HepG2 (cell line): ENCODE measurements at regions not wholly inside any gene's neighbourhood (a gene's known extent, or its start where the extent isn't known, plus 50 kb on each side); places are given as distances from the start of the nearest gene placed in this dataset.

Source experiments
- ATAC-seq: fragments of 200-7000 bp; cut with Tn5 transposase; 3 replicates; pipeline ENCODE4 v1.9.1; 2020; ENCODE audit warnings: mild to moderate bottlenecking, moderate library complexity
- BruUV-seq: library from RNA; stranded (reverse); fragments of 400-500 nt; replicated peaks from 2 replicates; lab custom pipeline; 2021; lab: Mats Ljungman, UMichigan
- CTCF ChIA-PET: fragments of 300-600 bp; formaldehyde crosslinking; extraction: SDS; loops from one replicate; lab custom pipeline; 2021; ENCODE audit warnings: low total read pairs, inconsistent platforms, low intra/inter-chr PET ratio; lab: Yijun Ruan, JAX
- POLR2A ChIA-PET: fragments of 350-600 bp; sonication (Branson Sonifier 250); formaldehyde crosslinking; loops from one replicate; lab custom pipeline; 2020; ENCODE audit warnings: antibody characterized with exemption, inconsistent platforms; lab: Yijun Ruan, JAX
- DNase-seq: peaks from one replicate; pipeline ENCODE4 v3.0.0-alpha.2; 2015; ENCODE audit warnings: low spot score
- FAIRE-seq: peaks from 3 replicates; lab custom pipeline; 2011; peaks lifted over from hg19 to GRCh38; lab: Jason Lieb, UNC
- H2AFZ ChIP-seq: one replicate; pipeline ENCODE4 v1.6.1; 2011; ENCODE audit warnings: low read length, inconsistent platforms
- H3K27ac ChIP-seq: fragments of 300-600 bp; 3 replicates; pipeline ENCODE4 v1.8.0; 2011; ENCODE audit warnings: mixed run types, mild to moderate bottlenecking, mixed read lengths, low read length, inconsistent platforms; ENCODE audit not compliant: insufficient read depth; ENCODE audit errors: extremely low read length
- H3K27me3 ChIP-seq, 2 experiments: fragments of 200-600 bp in 1 of 2; 2 replicates in 1 of 2; 3 replicates in 1 of 2; pipeline versions ENCODE4 v1.6.0 to v1.8.0; 2011; ENCODE audit warnings: low read length in 2 of 2, mild to moderate bottlenecking in 2 of 2, moderate library complexity in 2 of 2, inconsistent platforms in 1 of 2; ENCODE audit not compliant: insufficient read depth in 2 of 2, control insufficient read depth in 1 of 2
- H3K36me3 ChIP-seq, 2 experiments: fragments of 200-600 bp in 1 of 2; replicated peaks in 1 of 2; 2 replicates in 1 of 2; 3 replicates in 1 of 2; pipeline versions ENCODE4 v1.5.1 to v1.8.0; 2011; ENCODE audit warnings: low read length in 2 of 2, inconsistent platforms in 1 of 2; ENCODE audit not compliant: insufficient read depth in 2 of 2, control insufficient read depth in 1 of 2
- H3K4me1 ChIP-seq: 2 replicates; pipeline ENCODE4 v1.5.1; 2012; ENCODE audit warnings: low read length, inconsistent platforms; ENCODE audit not compliant: insufficient read depth
- H3K4me2 ChIP-seq: 2 replicates; pipeline ENCODE4 v1.6.0; 2011; ENCODE audit warnings: low read depth, low read length, inconsistent platforms
- H3K4me3 ChIP-seq, 3 experiments: fragments of 200-600 bp in 1 of 3; sonication (generic), shearing (Covaris generic) in 1 of 3; replicated peaks in 1 of 3; 2 replicates each; pipeline ENCODE4 v1.5.1; 2011 to 2016; ENCODE audit warnings: low read length in 3 of 3, inconsistent platforms in 2 of 3, low read depth in 2 of 3, mild to moderate bottlenecking in 2 of 3, control low read depth in 1 of 3, mixed read lengths in 1 of 3; ENCODE audit not compliant: insufficient read depth in 1 of 3
- H3K79me2 ChIP-seq: one replicate; pipeline ENCODE4 v1.6.1; 2011; ENCODE audit warnings: low read length, inconsistent platforms; ENCODE audit not compliant: insufficient read depth
- H3K9ac ChIP-seq: 2 replicates; pipeline ENCODE4 v1.6.0; 2011; ENCODE audit warnings: mild to moderate bottlenecking, low read depth, low read length, inconsistent platforms; ENCODE audit not compliant: insufficient read depth
- H3K9me3 ChIP-seq: 2 replicates; pipeline ENCODE4 v1.5.1; 2012; ENCODE audit warnings: mild to moderate bottlenecking, low read length
- H4K20me1 ChIP-seq: 2 replicates; pipeline ENCODE4 v1.6.0; 2011; ENCODE audit warnings: inconsistent platforms, mild to moderate bottlenecking, low read length, moderate library complexity; ENCODE audit not compliant: insufficient read depth
- CBFB ChIP-seq: sonication (generic); formaldehyde crosslinking; IDR thresholded peaks from 2 replicates; pipeline ENCODE4 v1.4.0; 2020; ENCODE audit warnings: missing genetic modification reagents
- DNMT3B ChIP-seq: conservative IDR thresholded peaks from 2 replicates; pipeline ENCODE4 v1.6.1; 2016; ENCODE audit warnings: missing biosample characterization, control low read depth
- HCFC1 ChIP-seq: fragments of 150-350 bp; IDR thresholded peaks from 2 replicates; pipeline ENCODE4 v1.6.1; 2014; ENCODE audit warnings: low read depth, low read length
- MAFF ChIP-seq: IDR thresholded peaks from 2 replicates; pipeline ENCODE4 v1.6.1; 2011; ENCODE audit warnings: low read depth, low read length, improper control_type of control experiment
- MYC ChIP-seq: sonication (generic); formaldehyde crosslinking; IDR thresholded peaks from 2 replicates; pipeline ENCODE4 v1.9.0; 2021; ENCODE audit warnings: missing genetic modification reagents, borderline replicate concordance
- POLR2AphosphoS5 ChIP-seq: IDR thresholded peaks from 2 replicates; pipeline ENCODE4 v1.6.1; 2012; ENCODE audit warnings: low read depth, low read length
- PTBP1 ChIP-seq: fragments of 200-400 bp; formaldehyde crosslinking; IDR thresholded peaks from 2 replicates; pipeline ENCODE4 v1.6.1; 2018; ENCODE audit warnings: low read length, low read depth; ENCODE audit not compliant: poor library complexity, severe bottlenecking
- RARA ChIP-seq: IDR thresholded peaks from 2 replicates; pipeline ENCODE4 v1.6.1; 2016; ENCODE audit warnings: missing genetic modification reagents, missing compliant biosample characterization
- SYNCRIP ChIP-seq: fragments of 200-400 bp; formaldehyde crosslinking; IDR thresholded peaks from 2 replicates; pipeline ENCODE4 v1.6.1; 2018; ENCODE audit warnings: mild to moderate bottlenecking, low read depth, low read length; ENCODE audit not compliant: insufficient read depth
- ZNF577 ChIP-seq: sonication (generic); formaldehyde crosslinking; IDR thresholded peaks from 2 replicates; pipeline ENCODE4 v1.4.0; 2020; ENCODE audit warnings: mild to moderate bottlenecking, low read depth, missing genetic modification reagents, borderline replicate concordance
- ZNF747 ChIP-seq: sonication (generic); formaldehyde crosslinking; IDR thresholded peaks from 2 replicates; pipeline ENCODE4 v1.8.1; 2023; ENCODE audit warnings: missing genetic modification reagents, mild to moderate bottlenecking, borderline replicate concordance
- ZNF75D ChIP-seq: sonication (generic); formaldehyde crosslinking; IDR thresholded peaks from 2 replicates; pipeline ENCODE4 v1.8.1; 2023; ENCODE audit warnings: missing genetic modification reagents, mild to moderate bottlenecking, borderline replicate concordance
- WGBS: methylation state at CpG from one replicate; pipeline ENCODE4 v1.1.6; 2017; ENCODE audit warnings: low lambda C conversion rate; 5-methylcytosine and 5-hydroxymethylcytosine counted together
- in situ Hi-C: cut with HindIII; loops from 2 replicates; pipeline ENCODE4 v1.10.0; 2017; ENCODE audit warnings: low pct_unique_long_range_greater_than_20kb; ENCODE audit not compliant: extremely low pct_ligation_motif_present
- intact Hi-C: fragments of 100-400 bp; cut with micrococcal nuclease; formaldehyde crosslinking; loops from one replicate; pipeline ENCODE4 v1.10.0; 2022; ENCODE audit not compliant: unreplicated experiment
- TF ChIP-seq, protein P1 (sequence below): IDR thresholded peaks from 2 replicates; pipeline ENCODE4 v1.6.1; 2016; ENCODE audit warnings: control low read depth
- TF ChIP-seq, protein P2 (sequence below): sonication (generic); formaldehyde crosslinking; IDR thresholded peaks from 2 replicates; pipeline ENCODE4 v1.4.0; 2020; ENCODE audit warnings: missing genetic modification reagents, mild to moderate bottlenecking, borderline replicate concordance

DNA sequence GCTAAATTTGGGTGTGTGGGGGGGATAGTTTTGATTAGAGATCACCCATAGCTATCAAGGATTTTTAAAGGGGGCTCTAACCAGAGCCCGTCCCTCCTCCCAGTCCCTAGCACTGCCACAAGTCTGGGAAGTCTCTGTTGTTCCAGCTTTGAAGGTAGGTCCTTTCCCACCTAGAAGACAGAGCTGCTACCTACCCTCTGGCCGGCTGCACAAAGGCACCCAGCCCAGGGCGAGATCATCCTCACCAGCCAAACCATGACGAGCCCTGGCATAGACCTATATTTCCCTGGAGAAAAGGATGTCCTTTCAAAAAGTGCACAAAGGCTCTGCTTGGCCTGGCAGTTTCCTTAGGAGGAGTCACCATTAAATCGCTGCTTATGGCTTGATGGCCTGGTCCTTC is 147.8 kb downstream of the CYP26A1 start:
- DNase-seq = no peak
- H3K27ac ChIP-seq = no peak overlapping the region
- ChIA-PET CTCF (no interaction called here), POLR2A (no interaction called here)
- no TSS peak for BruUV-seq
- H3K4me1 ChIP-seq = peaks cover 29% of the 10 kb centered on the region
- H3K9ac ChIP-seq = no peak overlapping the region
- FAIRE-seq = no peak
- no peak for TF ChIP-seq ZNF747 (CRISPR knock-in tag)
- TF ChIP-seq POLR2AphosphoS5 = no peak
- no peak for TF ChIP-seq CBFB (CRISPR knock-in tag)
- TF ChIP-seq ZNF577 (CRISPR knock-in tag) = no peak
- TF ChIP-seq MAFF = no peak
- no peak for TF ChIP-seq RARA (CRISPR knock-in tag)
- TF ChIP-seq MYC (CRISPR knock-in tag) = no peak
- TF ChIP-seq HCFC1 = no peak
- no peak for TF ChIP-seq ZNF75D (CRISPR knock-in tag)
- TF ChIP-seq, protein P1, sequence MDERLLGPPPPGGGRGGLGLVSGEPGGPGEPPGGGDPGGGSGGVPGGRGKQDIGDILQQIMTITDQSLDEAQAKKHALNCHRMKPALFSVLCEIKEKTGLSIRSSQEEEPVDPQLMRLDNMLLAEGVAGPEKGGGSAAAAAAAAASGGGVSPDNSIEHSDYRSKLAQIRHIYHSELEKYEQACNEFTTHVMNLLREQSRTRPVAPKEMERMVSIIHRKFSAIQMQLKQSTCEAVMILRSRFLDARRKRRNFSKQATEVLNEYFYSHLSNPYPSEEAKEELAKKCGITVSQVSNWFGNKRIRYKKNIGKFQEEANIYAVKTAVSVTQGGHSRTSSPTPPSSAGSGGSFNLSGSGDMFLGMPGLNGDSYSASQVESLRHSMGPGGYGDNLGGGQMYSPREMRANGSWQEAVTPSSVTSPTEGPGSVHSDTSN (CRISPR knock-in tag) = no peak
- no peak for TF ChIP-seq DNMT3B (CRISPR knock-in tag)
- no peak for TF ChIP-seq PTBP1
- TF ChIP-seq SYNCRIP = no peak
- TF ChIP-seq, protein P2, sequence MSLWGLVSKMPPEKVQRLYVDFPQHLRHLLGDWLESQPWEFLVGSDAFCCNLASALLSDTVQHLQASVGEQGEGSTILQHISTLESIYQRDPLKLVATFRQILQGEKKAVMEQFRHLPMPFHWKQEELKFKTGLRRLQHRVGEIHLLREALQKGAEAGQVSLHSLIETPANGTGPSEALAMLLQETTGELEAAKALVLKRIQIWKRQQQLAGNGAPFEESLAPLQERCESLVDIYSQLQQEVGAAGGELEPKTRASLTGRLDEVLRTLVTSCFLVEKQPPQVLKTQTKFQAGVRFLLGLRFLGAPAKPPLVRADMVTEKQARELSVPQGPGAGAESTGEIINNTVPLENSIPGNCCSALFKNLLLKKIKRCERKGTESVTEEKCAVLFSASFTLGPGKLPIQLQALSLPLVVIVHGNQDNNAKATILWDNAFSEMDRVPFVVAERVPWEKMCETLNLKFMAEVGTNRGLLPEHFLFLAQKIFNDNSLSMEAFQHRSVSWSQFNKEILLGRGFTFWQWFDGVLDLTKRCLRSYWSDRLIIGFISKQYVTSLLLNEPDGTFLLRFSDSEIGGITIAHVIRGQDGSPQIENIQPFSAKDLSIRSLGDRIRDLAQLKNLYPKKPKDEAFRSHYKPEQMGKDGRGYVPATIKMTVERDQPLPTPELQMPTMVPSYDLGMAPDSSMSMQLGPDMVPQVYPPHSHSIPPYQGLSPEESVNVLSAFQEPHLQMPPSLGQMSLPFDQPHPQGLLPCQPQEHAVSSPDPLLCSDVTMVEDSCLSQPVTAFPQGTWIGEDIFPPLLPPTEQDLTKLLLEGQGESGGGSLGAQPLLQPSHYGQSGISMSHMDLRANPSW (CRISPR knock-in tag) = no peak
- H3K36me3 ChIP-seq = no peaks in the 10 kb centered on the region
- no peaks in the 10 kb centered on the region for H3K79me2 ChIP-seq
- no peak overlapping the region for H2AFZ ChIP-seq
- in situ Hi-C loops (no loop called here), intact Hi-C loops (no loop called here)
- H3K4me2 ChIP-seq = no peak overlapping the region
- no peaks in the 10 kb centered on the region for H3K9me3 ChIP-seq
- no peaks in the 10 kb centered on the region for H3K27me3 ChIP-seq
- WGBS = 84% methylated on average over 4 of the region's 5 CpGs
- no peak overlapping the region for H3K4me3 ChIP-seq
- no peak for ATAC-seq
- H4K20me1 ChIP-seq = no peaks in the 10 kb centered on the region
